ENCODE measurements at regions not wholly inside any gene's neighbourhood (a gene's known extent, or its start where the extent isn't known, plus 50 kb on each side); places are given as distances from the start of the nearest gene placed in this dataset.

- no peak for DNase-seq
Measured at GRCh38 chr12:77352946-77353345, 287.6 kb upstream of the E2F7 start.

- no peak for DNase-seq
Measured at GRCh38 chr12:77351860-77352259, 286.5 kb upstream of the E2F7 start.

GRCh38 chr12:77349689-77350370 lies 284.5 kb upstream of the E2F7 start:
- DNase-seq: no peak

- DNase-seq: no peak
Measured at GRCh38 chr12:77347017-77347416, 281.6 kb upstream of the E2F7 start.

- no peak for DNase-seq
Measured at GRCh38 chr12:77345336-77345735, 280.0 kb upstream of the E2F7 start.

GRCh38 chr12:77344651-77345050 lies 279.3 kb upstream of the E2F7 start:
- no peak for DNase-seq

GRCh38 chr12:77343291-77343690 lies 277.9 kb upstream of the E2F7 start:
- DNase-seq: no peak

GRCh38 chr12:77342253-77342652 lies 276.9 kb upstream of the E2F7 start:
- DNase-seq: no peak

GRCh38 chr12:77339610-77340009 lies 274.2 kb upstream of the E2F7 start:
- no peak for DNase-seq

GRCh38 chr12:77337362-77337761 lies 272.0 kb upstream of the E2F7 start:
- no peak for DNase-seq

- no peak for DNase-seq
Measured at GRCh38 chr12:77334806-77335205, 269.4 kb upstream of the E2F7 start.

- no peak for DNase-seq
Measured at GRCh38 chr12:77328326-77328725, 263.0 kb upstream of the E2F7 start.

- DNase-seq: no peak
Measured at GRCh38 chr12:77325511-77326236, 260.3 kb upstream of the E2F7 start.

GRCh38 chr12:77324763-77325468 lies 259.5 kb upstream of the E2F7 start:
- peak; percentile 75 for DNase-seq

- no peak for DNase-seq
Measured at GRCh38 chr12:77324416-77324762, 259.0 kb upstream of the E2F7 start.

- DNase-seq: no peak
Measured at GRCh38 chr12:77323788-77324415, 258.5 kb upstream of the E2F7 start.

- DNase-seq: no peak
Measured at GRCh38 chr12:77319166-77319565, 253.8 kb upstream of the E2F7 start.

- DNase-seq: no peak
Measured at GRCh38 chr12:77315407-77315806, 250.0 kb upstream of the E2F7 start.

GRCh38 chr12:77314378-77315052 lies 249.1 kb upstream of the E2F7 start:
- no peak for DNase-seq

- no peak for DNase-seq
Measured at GRCh38 chr12:77308056-77308455, 242.7 kb upstream of the E2F7 start.

GRCh38 chr12:77300811-77301210 lies 235.4 kb upstream of the E2F7 start:
- no peak for DNase-seq

Data from right lung (tissue), 2 donors.